HG03280 (cell line): ENCODE measurements at regions not wholly inside any gene's neighbourhood (a gene's known extent, or its start where the extent isn't known, plus 50 kb on each side); places are given as distances from the start of the nearest gene placed in this dataset.

ENCODE experiments used
- ATAC-seq: cut with Tn5 transposase; IDR thresholded peaks from one replicate; pipeline ENCODE4 v1.9.1; 2021; ENCODE audit warnings: mild to moderate bottlenecking, moderate library complexity; ENCODE audit not compliant: unreplicated experiment

- ATAC-seq = no peak
These were observed 133.4 kb upstream of the MYLIP start for GRCh38 chr6:15995493-15995892.

GRCh38 chr6:15994814-15995459 is 133.9 kb upstream of the MYLIP start:
- no peak for ATAC-seq

- no peak for ATAC-seq
These were observed 135.1 kb upstream of the MYLIP start for GRCh38 chr6:15993716-15994228.

- ATAC-seq = no peak
These were observed 138.7 kb upstream of the MYLIP start for GRCh38 chr6:15990179-15990578.

- no peak for ATAC-seq
These were observed 139.5 kb upstream of the MYLIP start for GRCh38 chr6:15989397-15989796.

GRCh38 chr6:15987569-15987968 is 141.3 kb upstream of the MYLIP start:
- no peak for ATAC-seq

GRCh38 chr6:15986027-15986629 is 142.8 kb upstream of the MYLIP start:
- no peak for ATAC-seq

- ATAC-seq = no peak
These were observed 143.4 kb upstream of the MYLIP start for GRCh38 chr6:15985379-15985959.

- no peak for ATAC-seq
These were observed 146.9 kb upstream of the MYLIP start for GRCh38 chr6:15981956-15982355.

- no peak for ATAC-seq
These were observed 148.1 kb upstream of the MYLIP start for GRCh38 chr6:15980801-15981200.

GRCh38 chr6:15978426-15978825 is 150.5 kb upstream of the MYLIP start:
- no peak for ATAC-seq

GRCh38 chr6:15977050-15977449 is 151.8 kb upstream of the MYLIP start:
- ATAC-seq = no peak

- no peak for ATAC-seq
These were observed 154.1 kb upstream of the MYLIP start for GRCh38 chr6:15974817-15975216.

- no peak for ATAC-seq
These were observed 158.4 kb upstream of the MYLIP start for GRCh38 chr6:15970517-15970916.

GRCh38 chr6:15969236-15969778 is 159.6 kb upstream of the MYLIP start:
- no peak for ATAC-seq

- no peak for ATAC-seq
These were observed 160.4 kb upstream of the MYLIP start for GRCh38 chr6:15968519-15968918.

- ATAC-seq = no peak
These were observed 162.8 kb upstream of the MYLIP start for GRCh38 chr6:15966000-15966520.

GRCh38 chr6:15962449-15962764 is 166.5 kb upstream of the MYLIP start:
- ATAC-seq = no peak

GRCh38 chr6:15961635-15962448 is 167.0 kb upstream of the MYLIP start:
- no peak for ATAC-seq

- ATAC-seq = no peak
These were observed 167.9 kb upstream of the MYLIP start for GRCh38 chr6:15960740-15961634.
